Vagina (tissue), 2 donors: ENCODE measurements at regions not wholly inside any gene's neighbourhood (a gene's known extent, or its start where the extent isn't known, plus 50 kb on each side); places are given as distances from the start of the nearest gene placed in this dataset.

ENCODE experiments used
- CTCF ChIP-seq, 3 experiments: fragments of 450-650 bp in 2 of 3; fragments of 200-600 bp in 1 of 3; sonication (generic) in 1 of 3; IDR thresholded peaks; one replicate each; pipeline ENCODE4 v1.5.1; 2017 to 2019; ENCODE audit warnings: antibody characterized with exemption in 3 of 3, mild to moderate bottlenecking in 2 of 3, moderate library complexity in 2 of 3
- POLR2A ChIP-seq, 2 donors: fragments of 450-650 bp; IDR thresholded peaks; one replicate each; pipeline ENCODE4 v1.6.1; 2017; ENCODE audit warnings: antibody characterized with exemption in 2 of 2, mild to moderate bottlenecking in 2 of 2, moderate library complexity in 2 of 2
- POLR2AphosphoS5 ChIP-seq, 2 donors: sonication (generic); formaldehyde crosslinking; IDR thresholded peaks; one replicate each; pipeline ENCODE4 v1.9.0; 2017; ENCODE audit warnings: antibody characterized with exemption in 2 of 2, mild to moderate bottlenecking in 2 of 2, low read depth in 1 of 2; ENCODE audit not compliant: insufficient read depth in 1 of 2

- TF ChIP-seq POLR2A (IDR thresholded peaks at IDR 0.05) (no peak), CTCF (IDR thresholded peaks at IDR 0.05) (no peak), POLR2AphosphoS5 (IDR thresholded peaks at IDR 0.05; ENCODE audit: insufficient read depth in 1 of 2, low read depth in 1 of 2) (no peak)
Observed at GRCh38 chr14:65832431-65833266, 420.1 kb downstream of the FUT8 start.
